ENCODE measurements at regions not wholly inside any gene's neighbourhood (a gene's known extent, or its start where the extent isn't known, plus 50 kb on each side); places are given as distances from the start of the nearest gene placed in this dataset.

DNA sequence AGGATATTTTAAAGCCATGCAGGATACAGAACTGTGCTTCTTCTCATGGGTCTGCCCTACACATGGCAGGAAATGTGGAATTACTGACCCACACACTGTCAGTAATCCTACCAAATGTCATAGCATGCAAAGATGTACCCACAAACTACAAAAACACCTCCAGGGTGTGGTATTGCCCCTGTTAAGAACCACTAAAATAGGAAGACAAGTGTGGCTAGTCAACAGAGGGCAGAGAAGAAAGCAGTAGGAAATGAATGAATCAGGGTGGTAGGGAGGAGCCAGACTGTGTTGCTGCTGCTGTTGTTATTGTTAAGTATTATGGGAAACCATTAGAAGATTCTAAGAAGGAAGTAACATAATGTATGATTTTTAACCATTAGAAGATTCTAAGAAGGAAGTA is 556.7 kb upstream of the ACVR2A start:
- TF ChIP-seq, protein P1, sequence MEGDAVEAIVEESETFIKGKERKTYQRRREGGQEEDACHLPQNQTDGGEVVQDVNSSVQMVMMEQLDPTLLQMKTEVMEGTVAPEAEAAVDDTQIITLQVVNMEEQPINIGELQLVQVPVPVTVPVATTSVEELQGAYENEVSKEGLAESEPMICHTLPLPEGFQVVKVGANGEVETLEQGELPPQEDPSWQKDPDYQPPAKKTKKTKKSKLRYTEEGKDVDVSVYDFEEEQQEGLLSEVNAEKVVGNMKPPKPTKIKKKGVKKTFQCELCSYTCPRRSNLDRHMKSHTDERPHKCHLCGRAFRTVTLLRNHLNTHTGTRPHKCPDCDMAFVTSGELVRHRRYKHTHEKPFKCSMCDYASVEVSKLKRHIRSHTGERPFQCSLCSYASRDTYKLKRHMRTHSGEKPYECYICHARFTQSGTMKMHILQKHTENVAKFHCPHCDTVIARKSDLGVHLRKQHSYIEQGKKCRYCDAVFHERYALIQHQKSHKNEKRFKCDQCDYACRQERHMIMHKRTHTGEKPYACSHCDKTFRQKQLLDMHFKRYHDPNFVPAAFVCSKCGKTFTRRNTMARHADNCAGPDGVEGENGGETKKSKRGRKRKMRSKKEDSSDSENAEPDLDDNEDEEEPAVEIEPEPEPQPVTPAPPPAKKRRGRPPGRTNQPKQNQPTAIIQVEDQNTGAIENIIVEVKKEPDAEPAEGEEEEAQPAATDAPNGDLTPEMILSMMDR (IDR thresholded peaks at IDR 0.05): no peak
- TF ChIP-seq POLR2A (IDR thresholded peaks at IDR 0.05): no peak

Data from uterus (tissue), 2 donors.